Astrocyte (in vitro differentiated cells and primary cell): ENCODE measurements at regions not wholly inside any gene's neighbourhood (a gene's known extent, or its start where the extent isn't known, plus 50 kb on each side); places are given as distances from the start of the nearest gene placed in this dataset.

Experiments
- EZH2 ChIP-seq: IDR thresholded peaks from 2 replicates; pipeline ENCODE4 v1.6.1; 2012; ENCODE audit warnings: mild to moderate bottlenecking, low read length, inconsistent platforms; ENCODE audit not compliant: insufficient read depth
- TF ChIP-seq, protein P1 (sequence below): IDR thresholded peaks from 2 replicates; pipeline ENCODE4 v1.5.1; 2011; ENCODE audit warnings: low read depth, mild to moderate bottlenecking, inconsistent platforms, low read length, moderate library complexity; ENCODE audit not compliant: insufficient read depth

DNA sequence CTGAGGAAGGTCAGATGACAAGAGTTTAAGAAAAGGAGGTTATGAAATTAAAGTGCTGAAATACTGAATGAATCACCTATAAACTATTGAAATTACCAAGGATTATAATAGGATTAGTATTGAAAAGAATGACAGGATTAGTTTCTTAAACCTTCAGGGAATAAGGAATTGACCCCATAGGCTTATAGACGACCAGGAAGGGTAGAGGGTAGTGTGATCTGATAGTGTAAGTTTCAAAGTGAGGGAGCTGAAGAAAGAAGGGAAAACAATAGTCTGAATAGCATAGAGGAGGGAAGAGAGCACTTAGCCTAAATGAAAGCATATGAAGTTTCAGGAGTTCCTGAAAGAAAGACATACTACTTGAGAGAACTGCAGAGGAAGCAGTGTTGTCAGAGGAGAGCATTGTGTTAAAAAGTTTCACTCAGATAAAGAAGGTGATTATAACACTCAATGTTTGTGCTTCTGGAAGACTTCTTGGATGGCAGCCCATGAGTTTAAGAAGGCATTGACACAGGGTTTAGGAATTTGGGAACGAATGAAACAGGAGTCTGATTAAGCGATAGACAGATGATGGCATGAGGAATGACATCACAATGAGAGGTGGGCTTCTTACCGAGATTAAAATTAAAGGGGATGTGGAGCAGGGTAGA is 557.9 kb upstream of the GRAMD2B start:
- TF ChIP-seq, protein P1, sequence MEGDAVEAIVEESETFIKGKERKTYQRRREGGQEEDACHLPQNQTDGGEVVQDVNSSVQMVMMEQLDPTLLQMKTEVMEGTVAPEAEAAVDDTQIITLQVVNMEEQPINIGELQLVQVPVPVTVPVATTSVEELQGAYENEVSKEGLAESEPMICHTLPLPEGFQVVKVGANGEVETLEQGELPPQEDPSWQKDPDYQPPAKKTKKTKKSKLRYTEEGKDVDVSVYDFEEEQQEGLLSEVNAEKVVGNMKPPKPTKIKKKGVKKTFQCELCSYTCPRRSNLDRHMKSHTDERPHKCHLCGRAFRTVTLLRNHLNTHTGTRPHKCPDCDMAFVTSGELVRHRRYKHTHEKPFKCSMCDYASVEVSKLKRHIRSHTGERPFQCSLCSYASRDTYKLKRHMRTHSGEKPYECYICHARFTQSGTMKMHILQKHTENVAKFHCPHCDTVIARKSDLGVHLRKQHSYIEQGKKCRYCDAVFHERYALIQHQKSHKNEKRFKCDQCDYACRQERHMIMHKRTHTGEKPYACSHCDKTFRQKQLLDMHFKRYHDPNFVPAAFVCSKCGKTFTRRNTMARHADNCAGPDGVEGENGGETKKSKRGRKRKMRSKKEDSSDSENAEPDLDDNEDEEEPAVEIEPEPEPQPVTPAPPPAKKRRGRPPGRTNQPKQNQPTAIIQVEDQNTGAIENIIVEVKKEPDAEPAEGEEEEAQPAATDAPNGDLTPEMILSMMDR = no peak
- TF ChIP-seq EZH2 = no peak
